Thoracic aorta (tissue), 2 donors: ENCODE measurements at regions not wholly inside any gene's neighbourhood (a gene's known extent, or its start where the extent isn't known, plus 50 kb on each side); places are given as distances from the start of the nearest gene placed in this dataset.

Experiments
- ATAC-seq: fragments of 150-250 bp; one replicate; pipeline ENCODE4 v1.8.0; 2017; ENCODE audit warnings: low read depth; ENCODE audit not compliant: insufficient number of reproducible peaks, low FRiP score
- DNase-seq: peaks from one replicate; pipeline ENCODE4 v3.0.0-alpha.2; 2020; ENCODE audit warnings: low spot score
- H3K27ac ChIP-seq, 2 donors: fragments of 200-600 bp; sonication (generic); 1 replicate in 1 of 2; 2 replicates in 1 of 2; pipeline ENCODE4 v1.5.1; 2016; ENCODE audit warnings: mild to moderate bottlenecking in 2 of 2, moderate library complexity in 2 of 2
- H3K27me3 ChIP-seq: fragments of 200-600 bp; sonication (generic); replicated peaks from 2 replicates; pipeline ENCODE4 v1.6.0; 2016; ENCODE audit warnings: mild to moderate bottlenecking; ENCODE audit not compliant: insufficient read depth
- H3K36me3 ChIP-seq: fragments of 200-600 bp; sonication (generic); one replicate; pipeline ENCODE4 v1.5.1; 2016
- H3K4me1 ChIP-seq, 2 donors: fragments of 200-600 bp; sonication (generic); 1 replicate in 1 of 2; 2 replicates in 1 of 2; pipeline versions ENCODE4 v1.5.1 to v1.6.0; 2016; ENCODE audit warnings: low read depth in 2 of 2, mild to moderate bottlenecking in 1 of 2; ENCODE audit not compliant: control insufficient read depth in 1 of 2
- H3K4me3 ChIP-seq: fragments of 200-600 bp; sonication (generic); 2 replicates; pipeline ENCODE4 v1.5.1; 2016; ENCODE audit warnings: mild to moderate bottlenecking
- H3K9me3 ChIP-seq: fragments of 200-600 bp; sonication (generic); 2 replicates; pipeline ENCODE4 v1.5.1; 2016
- TF ChIP-seq, protein P1 (sequence below): fragments of 200-600 bp; sonication (generic); IDR thresholded peaks from one replicate; pipeline ENCODE4 v1.5.1; 2019; ENCODE audit warnings: antibody characterized with exemption

DNA sequence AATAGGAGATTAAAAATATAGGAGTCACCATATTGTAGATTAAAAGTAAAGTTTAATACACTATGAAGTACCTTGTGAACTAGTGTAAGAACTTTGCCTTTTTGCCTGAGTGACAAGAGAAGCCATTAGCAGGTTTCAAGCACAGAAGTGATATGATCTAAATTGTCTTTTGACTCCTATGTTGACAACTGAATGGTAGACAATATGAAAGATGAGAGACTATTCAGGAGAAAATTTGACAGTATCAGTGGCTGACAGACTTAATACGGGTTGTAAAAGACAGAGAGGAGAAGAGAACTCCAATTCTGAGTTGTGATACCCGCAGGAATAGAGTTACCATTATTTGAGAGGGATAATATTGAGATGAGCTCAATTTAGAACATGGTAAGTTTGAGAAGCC is 1259.8 kb downstream of the PCDH7 start:
- Histone ChIP-seq H3K27me3 (no peaks in the 10 kb centered on the region), H3K9me3 (no peaks in the 10 kb centered on the region), H3K4me1 (no peaks in the 10 kb centered on the region), H3K36me3 (no peaks in the 10 kb centered on the region), H3K4me3 (no peak overlapping the region), H3K27ac (no peak overlapping the region)
- TF ChIP-seq, protein P1, sequence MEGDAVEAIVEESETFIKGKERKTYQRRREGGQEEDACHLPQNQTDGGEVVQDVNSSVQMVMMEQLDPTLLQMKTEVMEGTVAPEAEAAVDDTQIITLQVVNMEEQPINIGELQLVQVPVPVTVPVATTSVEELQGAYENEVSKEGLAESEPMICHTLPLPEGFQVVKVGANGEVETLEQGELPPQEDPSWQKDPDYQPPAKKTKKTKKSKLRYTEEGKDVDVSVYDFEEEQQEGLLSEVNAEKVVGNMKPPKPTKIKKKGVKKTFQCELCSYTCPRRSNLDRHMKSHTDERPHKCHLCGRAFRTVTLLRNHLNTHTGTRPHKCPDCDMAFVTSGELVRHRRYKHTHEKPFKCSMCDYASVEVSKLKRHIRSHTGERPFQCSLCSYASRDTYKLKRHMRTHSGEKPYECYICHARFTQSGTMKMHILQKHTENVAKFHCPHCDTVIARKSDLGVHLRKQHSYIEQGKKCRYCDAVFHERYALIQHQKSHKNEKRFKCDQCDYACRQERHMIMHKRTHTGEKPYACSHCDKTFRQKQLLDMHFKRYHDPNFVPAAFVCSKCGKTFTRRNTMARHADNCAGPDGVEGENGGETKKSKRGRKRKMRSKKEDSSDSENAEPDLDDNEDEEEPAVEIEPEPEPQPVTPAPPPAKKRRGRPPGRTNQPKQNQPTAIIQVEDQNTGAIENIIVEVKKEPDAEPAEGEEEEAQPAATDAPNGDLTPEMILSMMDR, result no peak
- no peak for DNase-seq
- no peak for ATAC-seq

DNA sequence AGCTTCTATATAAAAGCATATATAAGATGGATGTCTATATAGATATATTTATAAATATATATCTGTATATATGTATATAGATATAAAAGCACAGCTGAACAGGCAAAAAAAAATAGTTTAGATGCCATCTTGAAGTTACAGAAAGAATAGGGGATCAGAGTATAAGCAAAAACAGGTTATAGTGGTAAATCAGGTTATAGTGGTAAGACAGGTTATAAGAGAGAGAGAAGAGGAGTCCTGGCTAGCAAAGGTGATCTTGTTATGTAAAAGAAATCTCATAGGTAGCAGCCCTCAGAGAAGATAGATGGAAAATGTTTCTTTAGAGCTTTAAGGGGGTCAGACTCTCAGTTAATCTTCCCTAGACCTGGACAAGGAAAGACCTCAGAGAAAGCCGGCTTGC is 1263.1 kb downstream of the PCDH7 start:
- Histone ChIP-seq H3K4me1 (peaks cover 0 to 7% of the 10 kb centered on the region in 2 donors), H3K9me3 (no peaks in the 10 kb centered on the region), H3K27ac (no peak overlapping the region), H3K36me3 (no peaks in the 10 kb centered on the region), H3K27me3 (no peaks in the 10 kb centered on the region), H3K4me3 (no peak overlapping the region)
- ATAC-seq (no peak), DNase-seq (no peak)
- TF ChIP-seq, protein P1, result no peak

GRCh38 chr4:31983677-31984076 is 1263.5 kb downstream of the PCDH7 start:
- H3K27ac ChIP-seq, result no peak overlapping the region
- no peaks in the 10 kb centered on the region for H3K27me3 ChIP-seq
- peaks cover 0 to 8% of the 10 kb centered on the region in 2 donors for H3K4me1 ChIP-seq
- no peak overlapping the region for H3K4me3 ChIP-seq
- ATAC-seq, result no peak
- no peaks in the 10 kb centered on the region for H3K36me3 ChIP-seq
- TF ChIP-seq, protein P1, result no peak
- H3K9me3 ChIP-seq, result no peaks in the 10 kb centered on the region
- DNase-seq, result no peak

GRCh38 chr4:31984872-31985271 is 1264.7 kb downstream of the PCDH7 start:
- H3K4me3 ChIP-seq, result no peak overlapping the region
- no peaks in the 10 kb centered on the region for H3K27me3 ChIP-seq
- H3K4me1 ChIP-seq, result peaks cover 0 to 8% of the 10 kb centered on the region in 2 donors
- TF ChIP-seq, protein P1, result no peak
- no peak for DNase-seq
- no peaks in the 10 kb centered on the region for H3K9me3 ChIP-seq
- no peaks in the 10 kb centered on the region for H3K36me3 ChIP-seq
- no peak overlapping the region for H3K27ac ChIP-seq
- ATAC-seq, result no peak

DNA sequence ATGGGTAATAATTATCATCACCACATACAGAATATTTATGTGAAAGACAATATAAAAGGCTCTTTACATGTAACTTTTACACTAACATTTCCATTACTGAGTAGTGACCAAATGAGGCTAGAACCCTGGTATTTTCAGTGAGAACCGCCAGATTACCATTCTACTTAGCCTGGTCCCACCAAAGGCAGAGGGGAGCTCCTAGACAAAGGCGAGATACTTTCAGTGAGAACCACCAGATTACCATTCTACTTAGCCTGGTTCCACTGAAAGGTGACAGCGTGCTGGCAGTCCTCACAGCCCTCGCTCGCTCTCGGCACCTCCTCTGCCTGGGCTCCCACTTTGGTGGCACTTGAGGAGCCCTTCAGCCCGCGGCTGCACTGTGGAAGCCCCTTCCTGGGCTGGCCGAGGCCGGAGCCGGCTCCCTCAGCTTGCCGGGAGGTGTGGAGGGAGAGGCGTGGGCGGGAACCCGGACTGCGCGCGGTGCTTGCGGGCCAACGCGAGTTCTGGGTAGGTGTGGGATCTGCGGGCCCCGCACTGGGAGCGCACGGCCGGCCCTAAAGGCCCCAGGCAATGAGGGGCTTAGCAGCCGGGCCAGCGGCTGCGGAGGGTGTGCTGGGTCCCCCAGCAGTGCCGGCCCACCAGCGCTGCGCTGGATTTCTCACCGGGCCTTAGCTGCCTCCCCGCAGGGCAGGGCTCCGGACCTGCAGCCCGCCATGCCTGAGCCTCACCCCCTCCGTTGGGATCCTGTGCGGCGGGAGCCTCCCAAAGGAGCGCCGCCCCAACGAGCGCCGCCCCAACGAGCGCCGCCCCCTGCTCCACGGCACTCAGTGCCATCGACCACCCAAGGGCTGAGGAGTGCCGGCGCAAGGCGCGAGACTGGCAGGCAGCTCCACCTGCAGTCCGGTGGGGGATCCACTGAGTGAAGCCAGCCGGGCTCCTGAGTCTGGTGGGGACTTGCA is 1276.1 kb downstream of the PCDH7 start:
- DNase-seq, result no peak
- H3K4me3 ChIP-seq, result no peak overlapping the region
- no peaks in the 10 kb centered on the region for H3K36me3 ChIP-seq
- H3K27ac ChIP-seq, result no peak overlapping the region
- no peak for ATAC-seq
- no peaks in the 10 kb centered on the region for H3K27me3 ChIP-seq
- TF ChIP-seq, protein P1, result no peak
- H3K9me3 ChIP-seq, result no peaks in the 10 kb centered on the region
- H3K4me1 ChIP-seq, result no peaks in the 10 kb centered on the region
